Right ventricle myocardium superior (tissue), 1 donor: ENCODE measurements at regions not wholly inside any gene's neighbourhood (a gene's known extent, or its start where the extent isn't known, plus 50 kb on each side); places are given as distances from the start of the nearest gene placed in this dataset.
"Not testable (repeated sequence)": the region's sequence is repeated elsewhere in the genome, so short reads cannot be mapped to it uniquely, and the experiment has no call there.

ENCODE experiments used
- ATAC-seq: fragments of 200-7000 bp; cut with Tn5 transposase; one replicate; pipeline ENCODE4 v1.9.1; 2020; ENCODE audit warnings: mild to moderate bottlenecking; ENCODE audit not compliant: poor library complexity
- DNase-seq: peaks from one replicate; pipeline ENCODE4 v3.0.0-alpha.2; 2020
- intact Hi-C: fragments of 100-400 bp; cut with DNase I; formaldehyde crosslinking; loops from one replicate; pipeline ENCODE4 v1.11.2; 2022
- donor health status: DM: no; HTN: yes; CAD: no; lungs with severe emphysema.

- peak; percentile 55 for DNase-seq
Observed at GRCh38 chr20:30723934-30724687, 533.4 kb upstream of the DEFB115 start.

DNA sequence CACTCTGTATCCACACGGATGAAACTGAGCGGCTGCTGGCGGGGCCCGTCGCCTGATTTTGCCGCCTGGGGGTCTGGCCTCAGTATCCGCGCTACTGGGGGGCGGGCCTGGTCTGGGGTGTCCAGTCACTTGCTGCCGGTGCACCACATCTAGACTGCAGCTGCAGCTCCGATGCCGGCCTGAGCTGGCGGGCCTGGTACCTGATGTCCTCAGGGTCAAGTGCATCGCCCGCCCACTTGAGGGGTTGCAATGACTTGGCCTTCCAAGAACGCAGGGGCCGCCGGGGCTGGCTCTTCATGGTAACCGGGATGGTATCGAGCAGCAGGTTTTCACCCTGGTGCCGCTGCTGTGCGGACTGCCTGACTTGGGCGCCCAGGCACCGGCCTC lies 532.8 kb upstream of the DEFB115 start:
- intact Hi-C loops, ATAC-seq: not testable (repeated sequence)
- peak; percentile 24 for DNase-seq

More at GRCh38 chr20:30723934-30724687, 533.4 kb upstream of the DEFB115 start:
- intact Hi-C loops, ATAC-seq: not testable (repeated sequence)

DNA sequence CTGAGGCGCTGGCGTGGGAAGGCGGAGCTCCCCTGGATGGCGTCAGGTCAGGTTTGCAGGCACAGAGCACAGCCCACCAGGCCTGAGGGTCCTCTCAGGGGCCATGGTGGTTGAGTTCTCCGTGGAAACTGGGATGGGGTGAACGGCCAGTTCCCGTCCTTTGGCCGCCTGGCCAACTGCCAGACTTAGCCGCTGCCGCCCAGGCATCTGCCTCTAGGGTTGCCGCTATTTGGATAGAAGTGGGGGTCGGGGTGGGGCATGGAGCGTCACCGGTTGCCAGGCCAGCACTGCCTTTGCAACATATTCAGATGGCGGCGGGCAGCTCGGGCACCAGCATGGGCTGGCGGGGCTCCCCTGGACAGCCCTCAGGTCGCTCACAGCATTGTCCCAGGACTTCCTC lies 532.3 kb upstream of the DEFB115 start:
- peak; percentile 30 for DNase-seq
- intact Hi-C loops, ATAC-seq: not testable (repeated sequence)

DNA sequence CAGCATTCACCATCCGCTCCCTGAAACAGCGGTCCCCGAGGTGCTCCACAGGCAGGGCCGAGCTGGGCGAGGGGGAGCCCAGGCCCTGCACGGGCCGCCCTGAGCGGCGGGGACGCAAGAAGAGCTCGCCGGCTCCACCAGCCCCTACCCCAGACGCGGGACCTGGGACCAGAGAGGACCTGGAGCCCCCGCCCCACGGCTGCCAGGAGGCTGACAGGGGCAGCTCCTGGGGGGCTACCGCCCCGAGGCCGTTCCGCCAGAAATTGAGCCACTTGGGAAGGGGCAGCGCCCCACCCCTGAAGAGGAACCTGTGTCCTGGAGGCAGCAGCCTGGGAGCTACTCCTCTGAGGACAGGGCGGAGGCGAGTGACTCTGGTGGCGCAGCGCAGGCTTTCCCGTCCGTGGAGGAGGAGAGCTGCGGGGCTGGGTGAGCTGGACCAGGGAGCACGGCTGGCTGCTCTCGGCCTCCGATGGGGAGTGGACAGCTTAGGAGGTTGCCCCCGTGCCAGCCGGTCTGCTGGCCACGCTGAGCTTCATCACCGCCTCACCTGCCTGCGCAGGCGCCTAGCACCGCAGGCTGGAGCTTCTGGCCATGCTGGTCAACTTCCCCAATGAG lies 529.1 kb upstream of the DEFB115 start:
- intact Hi-C loops, ATAC-seq: not testable (repeated sequence)
- peak; percentile 20 for DNase-seq
